ENCODE measurements at regions not wholly inside any gene's neighbourhood (a gene's known extent, or its start where the extent isn't known, plus 50 kb on each side); places are given as distances from the start of the nearest gene placed in this dataset.

DNA sequence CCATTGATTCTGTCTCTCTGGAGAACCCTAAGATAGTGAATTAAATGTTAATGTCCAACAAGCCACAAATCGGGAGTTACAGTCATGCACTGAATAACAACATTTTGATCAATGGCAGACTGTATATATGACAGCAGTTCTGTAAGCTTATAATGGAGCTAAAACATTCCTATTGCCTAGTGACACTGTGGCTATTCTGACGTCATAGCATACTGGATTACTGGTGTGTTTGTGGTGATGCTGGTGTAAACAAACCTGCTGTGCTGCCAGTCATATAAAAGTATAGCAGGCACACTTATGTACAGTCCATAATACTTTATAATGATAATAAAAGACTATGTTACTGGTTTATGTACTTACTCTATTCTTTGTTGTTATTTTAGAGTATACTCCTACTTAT lies 56.7 kb upstream of the BICD1 start:
- no TSS peak for BruUV-seq (replicated peaks)
- RAD21 ChIA-PET (ENCODE audit: low non-redundant PET in 1 of 2, low total read pairs in 2 of 2, uncharacterized antibody in 2 of 2, unreplicated experiment in 2 of 2): no interaction called here
- no peaks in the 10 kb centered on the region for H4K20me1 ChIP-seq (ENCODE audit: insufficient read depth)
- H3K9me3 ChIP-seq (ENCODE audit: control insufficient read depth in 1 of 2, insufficient read depth in 1 of 2, low read depth in 1 of 2, low read length in 2 of 2): no peaks in the 10 kb centered on the region
- DNase-seq (ENCODE audit: low read depth, low spot score) (no peak), ATAC-seq (no peak)
- POLR2A ChIA-PET: interaction anchor here (1.0 kb wide), 1 partner anchor 14 kb away, joined by 3 read pairs; no protein-coding TSS in a partner anchor
- H2AFZ ChIP-seq (ENCODE audit: low read depth, low read length, poor library complexity, severe bottlenecking): no peak overlapping the region
- H3K4me2 ChIP-seq (ENCODE audit: low read length): no peak overlapping the region
- CTCF ChIA-PET: interaction anchor here (3.0 kb wide), 1 partner anchor 11 kb away, joined by 11 read pairs; no protein-coding TSS in a partner anchor
- no peaks in the 10 kb centered on the region for H3K27me3 ChIP-seq (ENCODE audit: insufficient read depth, low read length)
- peaks cover 0 to 13% of the 10 kb centered on the region in 2 experiments; a peak in 2 of 4 replicates for H3K4me1 ChIP-seq (ENCODE audit: control insufficient read depth in 1 of 2, insufficient read depth in 2 of 2, low read length in 2 of 2)
- H3K79me2 ChIP-seq (ENCODE audit: insufficient read depth, low read length): no peaks in the 10 kb centered on the region
- no peak overlapping the region for H3K4me3 ChIP-seq (replicated peaks in 1 of 2; ENCODE audit: low read depth in 1 of 2, low read length in 2 of 2)
- H3K36me3 ChIP-seq (ENCODE audit: control insufficient read depth in 1 of 2, insufficient read depth in 2 of 2, low read length in 2 of 2): no peaks in the 10 kb centered on the region
- no peaks in the 10 kb centered on the region for H3K9me2 ChIP-seq (ENCODE audit: insufficient read depth)
- intact Hi-C loops (cut with micrococcal nuclease): no loop called here
- no peak overlapping the region for H3K9ac ChIP-seq (ENCODE audit: low read length)
- no peak overlapping the region for H3K27ac ChIP-seq (ENCODE audit: low read depth, low read length)
- TF ChIP-seq FOSL1 (IDR thresholded peaks at IDR 0.05; ENCODE audit: low read depth): no peak
- no peak for TF ChIP-seq ELF1 (IDR thresholded peaks at IDR 0.05; ENCODE audit: borderline replicate concordance, low read depth)
- no peak for TF ChIP-seq JUND (IDR thresholded peaks at IDR 0.05)
- no peak for TF ChIP-seq RAD21 (IDR thresholded peaks at IDR 0.05; ENCODE audit: low read depth)

- no peaks in the 10 kb centered on the region for H3K9me3 ChIP-seq (ENCODE audit: control insufficient read depth in 1 of 2, insufficient read depth in 1 of 2, low read depth in 1 of 2, low read length in 2 of 2)
- peak; percentile 32; the same call in 1 of the 2 replicates for TF ChIP-seq JUND (IDR thresholded peaks at IDR 0.05)
- TF ChIP-seq SIN3A (IDR thresholded peaks at IDR 0.05; ENCODE audit: low read depth): no peak
- no peak overlapping the region for H3K4me3 ChIP-seq (replicated peaks in 1 of 2; ENCODE audit: low read depth in 1 of 2, low read length in 2 of 2)
- H3K9ac ChIP-seq (ENCODE audit: low read length): no peak overlapping the region
- H3K4me2 ChIP-seq (ENCODE audit: low read length): peak overlapping the region; percentile 28
- H3K9me2 ChIP-seq (ENCODE audit: insufficient read depth): no peaks in the 10 kb centered on the region
- CTCF ChIA-PET: interaction anchor here (0.7 to 3.0 kb wide), 3 partner anchors 9 to 260 kb away, joined by 3 to 11 read pairs (median 4); no protein-coding TSS in a partner anchor
- no peaks in the 10 kb centered on the region for H3K79me2 ChIP-seq (ENCODE audit: insufficient read depth, low read length)
- no peaks in the 10 kb centered on the region for H3K27me3 ChIP-seq (ENCODE audit: insufficient read depth, low read length)
- BruUV-seq (replicated peaks): no TSS peak
- RAD21 ChIA-PET (ENCODE audit: low non-redundant PET in 1 of 2, low total read pairs in 2 of 2, uncharacterized antibody in 2 of 2, unreplicated experiment in 2 of 2): interaction anchor here in 1 of 2 experiments (0.6 kb wide), 1 partner anchor 518 kb away, joined by 6 read pairs; no protein-coding TSS in a partner anchor
- intact Hi-C loops (cut with micrococcal nuclease): no loop called here
- no peak overlapping the region for H3K27ac ChIP-seq (ENCODE audit: low read depth, low read length)
- H3K4me1 ChIP-seq (ENCODE audit: control insufficient read depth in 1 of 2, insufficient read depth in 2 of 2, low read length in 2 of 2): peaks cover 0 to 13% of the 10 kb centered on the region in 2 experiments; a peak in 2 of 4 replicates
- H3K36me3 ChIP-seq (ENCODE audit: control insufficient read depth in 1 of 2, insufficient read depth in 2 of 2, low read length in 2 of 2): no peaks in the 10 kb centered on the region
- POLR2A ChIA-PET: no interaction called here
- H4K20me1 ChIP-seq (ENCODE audit: insufficient read depth): no peaks in the 10 kb centered on the region
- peak; percentile 48 for DNase-seq (ENCODE audit: low read depth, low spot score)
- peak overlapping the region; percentile 12 for H2AFZ ChIP-seq (ENCODE audit: low read depth, low read length, poor library complexity, severe bottlenecking)
- ATAC-seq: peak; percentile 82
Observed at GRCh38 chr12:32051511-32052211, 55.0 kb upstream of the BICD1 start.
